Lung (tissue), 11 donors: ENCODE measurements at regions not wholly inside any gene's neighbourhood (a gene's known extent, or its start where the extent isn't known, plus 50 kb on each side); places are given as distances from the start of the nearest gene placed in this dataset.
A peak's percentile ranks its signal among the peaks of the same experiment; 100 is the strongest.

Experiments
- ATAC-seq: fragments of 200-7000 bp; cut with Tn5 transposase; one replicate; pipeline ENCODE4 v1.9.1; 2020; ENCODE audit warnings: moderate number of reproducible peaks; ENCODE audit not compliant: insufficient read depth, low FRiP score
- DNase-seq, 3 donors: peaks; one replicate each; pipeline ENCODE4 v3.0.0-alpha.2; 2013 to 2017
- H3K27ac ChIP-seq, 2 donors: one replicate each; pipeline ENCODE4 v1.5.1; 2013; ENCODE audit warnings: mild to moderate bottlenecking in 2 of 2, moderate library complexity in 2 of 2, control low read depth in 1 of 2, inconsistent platforms in 1 of 2, low read depth in 1 of 2, low read length in 1 of 2
- H3K27me3 ChIP-seq, 3 donors: one replicate each; pipeline ENCODE4 v1.5.1; 2013; ENCODE audit warnings: low read length in 2 of 3; ENCODE audit not compliant: control insufficient read depth in 3 of 3, insufficient read depth in 3 of 3
- H3K36me3 ChIP-seq, 4 donors: one replicate each; pipeline ENCODE4 v1.5.1; 2013; ENCODE audit warnings: low read length in 4 of 4, mild to moderate bottlenecking in 1 of 4, moderate library complexity in 1 of 4; ENCODE audit not compliant: control insufficient read depth in 4 of 4, insufficient read depth in 4 of 4
- H3K4me1 ChIP-seq, 5 donors: one replicate each; pipeline ENCODE4 v1.5.1; 2013; ENCODE audit warnings: low read length in 5 of 5, mild to moderate bottlenecking in 2 of 5, moderate library complexity in 1 of 5; ENCODE audit not compliant: control insufficient read depth in 5 of 5, insufficient read depth in 5 of 5
- H3K4me3 ChIP-seq: one replicate; pipeline ENCODE4 v1.5.1; 2013; ENCODE audit warnings: mild to moderate bottlenecking, control low read depth, moderate library complexity
- H3K9ac ChIP-seq, 2 donors: one replicate each; pipeline ENCODE4 v1.5.1; 2013; ENCODE audit warnings: low read length in 2 of 2, control low read depth in 1 of 2; ENCODE audit not compliant: insufficient read depth in 1 of 2
- H3K9me3 ChIP-seq, 4 donors: one replicate each; pipeline ENCODE4 v1.5.1; 2013; ENCODE audit warnings: low read length in 3 of 4, mild to moderate bottlenecking in 1 of 4, moderate library complexity in 1 of 4; ENCODE audit not compliant: control insufficient read depth in 4 of 4, insufficient read depth in 3 of 4
- WGBS, 2 donors: extraction: QIAGEN DNeasy Blood & Tissue Kit; methylation state at CpG; one replicate each; pipeline ENCODE4 v1.1.7; 2013; 5-methylcytosine and 5-hydroxymethylcytosine counted together
- TF ChIP-seq, protein P1 (sequence below): IDR thresholded peaks from 2 replicates; pipeline ENCODE4 v1.5.1; 2012; ENCODE audit warnings: mild to moderate bottlenecking; ENCODE audit errors: control extremely low read depth, extremely low read depth
- donor health status: control.
- donor health status: control.
- donor health status: Bipolar disorder and iron deficiency.
- donor health status: healthy.
- donor health status: DM: yes; HTN: yes; CAD: no.

DNA sequence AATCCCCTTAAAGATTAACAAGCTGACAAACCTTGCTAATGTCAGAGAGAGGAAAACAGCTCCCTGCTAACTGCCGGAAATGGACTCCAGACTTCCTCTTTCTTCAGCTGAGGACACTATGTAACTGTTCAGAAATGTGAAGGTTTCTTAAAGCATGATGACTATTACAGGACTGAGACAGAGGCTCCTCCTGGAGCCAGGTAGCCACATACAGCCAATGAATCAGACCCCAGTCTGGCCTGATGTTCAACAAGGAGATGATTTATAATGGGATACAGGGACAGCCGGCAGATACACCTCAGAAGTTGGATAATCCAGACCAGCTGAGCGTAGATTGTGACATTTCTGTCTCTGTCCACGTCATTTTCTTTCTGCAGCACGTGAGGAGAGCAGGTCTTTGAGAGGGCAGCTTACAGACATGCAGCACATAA, 216.2 kb downstream of the HS3ST3A1 start:
- ATAC-seq (no peak), DNase-seq (no peak)
- TF ChIP-seq, protein P1, sequence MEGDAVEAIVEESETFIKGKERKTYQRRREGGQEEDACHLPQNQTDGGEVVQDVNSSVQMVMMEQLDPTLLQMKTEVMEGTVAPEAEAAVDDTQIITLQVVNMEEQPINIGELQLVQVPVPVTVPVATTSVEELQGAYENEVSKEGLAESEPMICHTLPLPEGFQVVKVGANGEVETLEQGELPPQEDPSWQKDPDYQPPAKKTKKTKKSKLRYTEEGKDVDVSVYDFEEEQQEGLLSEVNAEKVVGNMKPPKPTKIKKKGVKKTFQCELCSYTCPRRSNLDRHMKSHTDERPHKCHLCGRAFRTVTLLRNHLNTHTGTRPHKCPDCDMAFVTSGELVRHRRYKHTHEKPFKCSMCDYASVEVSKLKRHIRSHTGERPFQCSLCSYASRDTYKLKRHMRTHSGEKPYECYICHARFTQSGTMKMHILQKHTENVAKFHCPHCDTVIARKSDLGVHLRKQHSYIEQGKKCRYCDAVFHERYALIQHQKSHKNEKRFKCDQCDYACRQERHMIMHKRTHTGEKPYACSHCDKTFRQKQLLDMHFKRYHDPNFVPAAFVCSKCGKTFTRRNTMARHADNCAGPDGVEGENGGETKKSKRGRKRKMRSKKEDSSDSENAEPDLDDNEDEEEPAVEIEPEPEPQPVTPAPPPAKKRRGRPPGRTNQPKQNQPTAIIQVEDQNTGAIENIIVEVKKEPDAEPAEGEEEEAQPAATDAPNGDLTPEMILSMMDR: no peak
- Histone ChIP-seq H3K9me3 (no peaks in the 10 kb centered on the region), H3K9ac (no peak overlapping the region), H3K27me3 (no peaks in the 10 kb centered on the region), H3K4me3 (no peak overlapping the region), H3K27ac (no peak overlapping the region), H3K4me1 (peaks cover 0 to 10% (median 0%) of the 10 kb centered on the region in 5 donors), H3K36me3 (no peaks in the 10 kb centered on the region)
- WGBS, 2 donors: 35 to 58% methylated on average over 5 of the region's 5 CpGs

DNA sequence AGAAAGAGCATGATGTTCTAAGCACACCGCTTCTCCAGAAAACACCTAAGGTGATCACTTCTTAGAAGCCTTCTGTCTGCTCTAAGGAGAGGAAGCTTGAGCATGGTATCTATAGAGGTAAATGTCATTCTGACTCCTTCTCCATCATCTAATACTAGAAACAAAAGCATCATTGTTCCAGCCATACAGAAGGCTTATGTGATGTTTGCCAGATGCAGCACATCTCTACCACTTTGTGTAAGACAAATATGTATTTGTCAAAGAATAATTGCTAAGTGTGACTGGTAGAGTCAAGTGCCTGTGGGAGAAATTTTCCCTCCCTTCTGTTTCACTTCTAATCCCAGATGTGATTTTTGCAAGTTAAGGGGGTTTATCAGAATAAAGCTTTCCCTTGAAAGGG, 217.1 kb downstream of the HS3ST3A1 start:
- no peaks in the 10 kb centered on the region for H3K36me3 ChIP-seq
- DNase-seq: peak in 2 of 3 donors; percentile 39 to 40
- no peaks in the 10 kb centered on the region for H3K27me3 ChIP-seq
- peaks cover 0 to 3% (median 0%) of the 10 kb centered on the region in 4 donors for H3K9me3 ChIP-seq
- no peak overlapping the region for H3K4me3 ChIP-seq
- no peak for ATAC-seq
- peaks cover 0 to 10% (median 0%) of the 10 kb centered on the region in 5 donors for H3K4me1 ChIP-seq
- TF ChIP-seq, protein P1: no peak
- H3K27ac ChIP-seq: no peak overlapping the region
- no peak overlapping the region for H3K9ac ChIP-seq
- WGBS, 2 donors: 96 to 100% methylated on average over 1 of the region's 1 CpG

GRCh38 chr17:13378361-13378760, 223.4 kb downstream of the HS3ST3A1 start:
- Histone ChIP-seq H3K27me3 (no peaks in the 10 kb centered on the region), H3K27ac (no peak overlapping the region), H3K4me3 (no peak overlapping the region), H3K4me1 (peaks cover 0 to 13% (median 2%) of the 10 kb centered on the region in 5 donors), H3K36me3 (no peaks in the 10 kb centered on the region), H3K9ac (no peak overlapping the region), H3K9me3 (peaks cover 0 to 3% (median under 1%) of the 10 kb centered on the region in 4 donors)
- TF ChIP-seq, protein P1: no peak
- no peak for ATAC-seq
- DNase-seq: peak in 2 of 3 donors; percentile 17 to 60
- 61 to 71% methylated on average over 2 of the region's 2 CpGs for WGBS, 2 donors
